ENCODE measurements at regions not wholly inside any gene's neighbourhood (a gene's known extent, or its start where the extent isn't known, plus 50 kb on each side); places are given as distances from the start of the nearest gene placed in this dataset.

- DNase-seq (ENCODE audit: extremely low read depth, low read depth), result no peak
- TF ChIP-seq, protein P1, sequence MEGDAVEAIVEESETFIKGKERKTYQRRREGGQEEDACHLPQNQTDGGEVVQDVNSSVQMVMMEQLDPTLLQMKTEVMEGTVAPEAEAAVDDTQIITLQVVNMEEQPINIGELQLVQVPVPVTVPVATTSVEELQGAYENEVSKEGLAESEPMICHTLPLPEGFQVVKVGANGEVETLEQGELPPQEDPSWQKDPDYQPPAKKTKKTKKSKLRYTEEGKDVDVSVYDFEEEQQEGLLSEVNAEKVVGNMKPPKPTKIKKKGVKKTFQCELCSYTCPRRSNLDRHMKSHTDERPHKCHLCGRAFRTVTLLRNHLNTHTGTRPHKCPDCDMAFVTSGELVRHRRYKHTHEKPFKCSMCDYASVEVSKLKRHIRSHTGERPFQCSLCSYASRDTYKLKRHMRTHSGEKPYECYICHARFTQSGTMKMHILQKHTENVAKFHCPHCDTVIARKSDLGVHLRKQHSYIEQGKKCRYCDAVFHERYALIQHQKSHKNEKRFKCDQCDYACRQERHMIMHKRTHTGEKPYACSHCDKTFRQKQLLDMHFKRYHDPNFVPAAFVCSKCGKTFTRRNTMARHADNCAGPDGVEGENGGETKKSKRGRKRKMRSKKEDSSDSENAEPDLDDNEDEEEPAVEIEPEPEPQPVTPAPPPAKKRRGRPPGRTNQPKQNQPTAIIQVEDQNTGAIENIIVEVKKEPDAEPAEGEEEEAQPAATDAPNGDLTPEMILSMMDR (IDR thresholded peaks at IDR 0.05; ENCODE audit: low read depth, low read length, missing control alignments), result no peak
Measured at GRCh38 chr5:159844267-159845121, 71.8 kb upstream of the ADRA1B start.

DNA sequence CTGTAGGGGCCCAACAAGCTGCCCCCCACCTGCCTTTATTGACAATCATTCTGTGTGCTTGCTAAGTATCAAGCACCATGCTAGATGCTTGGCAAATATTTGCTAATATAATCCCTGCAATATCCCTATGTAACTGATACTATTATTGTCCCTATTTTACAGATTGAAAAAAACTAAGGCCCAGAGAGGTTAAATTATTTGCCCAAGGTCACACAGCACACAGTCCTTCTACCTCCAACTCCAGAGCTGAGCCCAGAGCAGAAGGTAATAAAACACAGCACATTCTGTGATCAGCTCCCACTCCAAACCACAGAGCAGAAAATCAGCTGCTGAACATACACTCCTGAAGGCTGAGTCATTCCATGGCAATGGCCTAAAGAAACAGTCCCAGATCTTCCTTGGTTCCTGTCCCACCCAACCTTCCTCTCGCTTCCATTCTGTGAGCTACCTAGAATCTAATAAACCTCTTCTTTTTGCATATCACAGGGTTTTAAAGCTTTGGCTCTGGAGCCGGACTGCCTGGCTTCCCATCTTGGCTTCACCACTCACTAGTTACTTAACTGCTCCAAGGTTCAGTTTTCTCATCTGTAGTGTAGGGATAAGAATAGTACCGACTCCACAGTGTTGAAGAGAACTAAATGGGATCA, 66.7 kb upstream of the ADRA1B start:
- no peak overlapping the region for H3K4me3 ChIP-seq (replicated peaks; ENCODE audit: low read depth, low read length)
- peak; percentile 53 for DNase-seq (ENCODE audit: extremely low read depth, low read depth)
- TF ChIP-seq, protein P1 (IDR thresholded peaks at IDR 0.05; ENCODE audit: low read depth, low read length, missing control alignments), result no peak

More at GRCh38 chr5:159844267-159845121, 71.8 kb upstream of the ADRA1B start:
- no peak overlapping the region for H3K4me3 ChIP-seq (replicated peaks; ENCODE audit: low read depth, low read length)

DNA sequence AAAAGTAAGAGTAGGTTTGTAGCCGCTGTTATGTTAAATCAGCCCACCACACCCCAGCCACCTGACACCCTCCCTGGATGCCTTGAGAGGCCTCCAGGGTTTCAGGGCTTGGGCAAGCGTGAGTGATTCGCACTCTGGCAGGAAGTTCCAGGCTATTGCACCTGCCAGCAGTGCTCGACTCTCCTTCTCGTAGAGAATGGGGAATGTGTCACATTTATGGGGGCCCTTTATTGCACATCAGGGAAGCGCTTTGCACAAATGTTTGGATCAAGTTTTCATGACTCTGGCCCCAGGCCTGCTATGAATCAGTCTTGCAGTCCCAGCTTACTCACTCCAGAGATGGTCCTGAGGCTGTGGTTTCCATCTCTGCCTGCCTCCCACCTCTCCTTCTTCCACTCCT, 66.1 kb upstream of the ADRA1B start:
- H3K4me3 ChIP-seq (replicated peaks; ENCODE audit: low read depth, low read length), result no peak overlapping the region
- no peak for DNase-seq (ENCODE audit: extremely low read depth, low read depth)
- TF ChIP-seq, protein P1 (IDR thresholded peaks at IDR 0.05; ENCODE audit: low read depth, low read length, missing control alignments), result no peak

DNA sequence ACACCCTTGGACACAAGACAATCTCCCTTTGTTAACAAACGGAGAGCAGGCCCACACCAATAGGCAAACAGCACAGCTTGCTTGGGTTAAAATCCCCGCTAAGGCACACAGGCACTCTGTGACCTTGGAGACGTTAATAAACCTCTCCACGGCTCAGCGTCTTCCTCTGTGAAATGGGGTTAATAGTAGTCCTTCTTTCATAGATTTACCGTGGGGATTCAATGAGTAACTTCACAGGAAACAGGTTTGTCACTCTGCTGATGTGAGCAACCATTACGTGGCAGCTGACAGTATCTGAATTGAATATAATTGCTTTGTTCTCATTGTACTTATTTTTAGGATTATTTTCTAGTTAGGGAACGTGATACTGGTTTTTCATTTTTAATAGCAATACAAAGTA, 65.2 kb upstream of the ADRA1B start:
- H3K4me3 ChIP-seq (replicated peaks; ENCODE audit: low read depth, low read length), result no peak overlapping the region
- TF ChIP-seq, protein P1 (IDR thresholded peaks at IDR 0.05; ENCODE audit: low read depth, low read length, missing control alignments), result no peak
- DNase-seq (ENCODE audit: extremely low read depth, low read depth), result no peak

DNA sequence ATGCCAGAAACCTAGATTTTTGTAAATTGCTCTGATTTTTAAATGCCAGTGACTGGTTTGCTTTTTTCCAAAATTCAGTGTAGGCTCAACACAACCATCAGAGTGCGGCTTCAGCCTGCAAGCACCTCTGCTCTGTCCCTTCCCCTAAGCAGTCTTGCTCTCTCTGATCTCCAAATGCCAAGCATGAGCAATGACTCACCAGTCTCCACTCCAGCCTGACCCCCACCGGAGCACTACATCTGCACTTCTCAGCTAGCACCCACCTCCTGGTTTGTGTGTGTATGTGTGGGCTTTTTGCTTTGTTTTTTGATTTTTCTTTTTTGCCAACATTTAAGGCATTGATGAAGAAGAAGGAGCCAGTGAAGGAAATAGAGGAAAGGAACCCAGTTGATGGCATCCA, 61.4 kb upstream of the ADRA1B start:
- H3K4me3 ChIP-seq (replicated peaks; ENCODE audit: low read depth, low read length), result no peak overlapping the region
- TF ChIP-seq, protein P1 (IDR thresholded peaks at IDR 0.05; ENCODE audit: low read depth, low read length, missing control alignments), result no peak
- DNase-seq (ENCODE audit: extremely low read depth, low read depth), result no peak

- DNase-seq (ENCODE audit: extremely low read depth, low read depth), result no peak
- TF ChIP-seq, protein P1 (IDR thresholded peaks at IDR 0.05; ENCODE audit: low read depth, low read length, missing control alignments), result no peak
- H3K4me3 ChIP-seq (replicated peaks; ENCODE audit: low read depth, low read length), result no peak overlapping the region
Measured at GRCh38 chr5:159855476-159856191, 60.6 kb upstream of the ADRA1B start.
